Smooth muscle cell (in vitro differentiated cells): ENCODE measurements at regions not wholly inside any gene's neighbourhood (a gene's known extent, or its start where the extent isn't known, plus 50 kb on each side); places are given as distances from the start of the nearest gene placed in this dataset.

Experiments
- DNase-seq: peaks from one replicate; lab custom pipeline; 2025; ENCODE audit not compliant: unreplicated experiment; lab: John Stamatoyannopoulos, UW
- H2AFZ ChIP-seq: fragments of 200-600 bp; sonication (generic); 2 replicates; pipeline ENCODE4 v1.6.0; 2016; ENCODE audit warnings: antibody characterized with exemption, low read depth, mild to moderate bottlenecking
- H3F3A ChIP-seq: fragments of 200-600 bp; sonication (generic); 2 replicates; pipeline ENCODE4 v1.6.0; 2017; ENCODE audit warnings: antibody characterized with exemption, low read depth
- H3K27ac ChIP-seq: fragments of 200-600 bp; sonication (generic); 2 replicates; pipeline ENCODE4 v1.5.1; 2016; ENCODE audit warnings: low read depth, mild to moderate bottlenecking
- H3K27me3 ChIP-seq: fragments of 200-600 bp; sonication (generic); 2 replicates; pipeline ENCODE4 v1.6.1; 2016; ENCODE audit warnings: low read depth, mild to moderate bottlenecking
- H3K36me3 ChIP-seq: fragments of 200-600 bp; sonication (generic); 2 replicates; pipeline ENCODE4 v1.5.1; 2016; ENCODE audit warnings: low read depth
- H3K4me1 ChIP-seq: fragments of 200-600 bp; sonication (generic); 2 replicates; pipeline ENCODE4 v1.5.1; 2016; ENCODE audit warnings: low read depth
- H3K4me2 ChIP-seq: fragments of 200-600 bp; sonication (generic); 2 replicates; pipeline ENCODE4 v1.6.0; 2016; ENCODE audit warnings: mild to moderate bottlenecking
- H3K4me3 ChIP-seq: fragments of 200-600 bp; sonication (generic); 2 replicates; pipeline ENCODE4 v1.5.1; 2016; ENCODE audit warnings: mild to moderate bottlenecking
- H3K79me2 ChIP-seq: fragments of 200-600 bp; sonication (generic); 2 replicates; pipeline ENCODE4 v1.6.0; 2016; ENCODE audit warnings: low read depth, mild to moderate bottlenecking
- H3K9ac ChIP-seq: fragments of 200-600 bp; sonication (generic); 2 replicates; pipeline ENCODE4 v1.6.0; 2016; ENCODE audit warnings: low read depth
- H3K9me3 ChIP-seq: fragments of 200-600 bp; sonication (generic); replicated peaks from 2 replicates; pipeline ENCODE4 v1.5.1; 2016; ENCODE audit warnings: low read depth
- H4K20me1 ChIP-seq: fragments of 200-600 bp; sonication (generic); 2 replicates; pipeline ENCODE4 v1.6.0; 2016; ENCODE audit warnings: low read depth
- CTCF ChIP-seq: fragments of 200-600 bp; sonication (generic); IDR thresholded peaks from 2 replicates; pipeline ENCODE4 v1.5.1; 2017; ENCODE audit warnings: borderline replicate concordance, mild to moderate bottlenecking, antibody characterized with exemption; ENCODE audit not compliant: insufficient read depth, poor library complexity, severe bottlenecking
- WGBS: methylation state at CpG from one replicate; pipeline ENCODE4 v1.1.7; 2016; ENCODE audit warnings: low lambda C conversion rate; 5-methylcytosine and 5-hydroxymethylcytosine counted together

- H3K27me3 ChIP-seq = no peaks in the 10 kb centered on the region
- 53% methylated on average over 2 of the region's 2 CpGs for WGBS
- no peaks in the 10 kb centered on the region for H3K4me1 ChIP-seq
- H2AFZ ChIP-seq = no peak overlapping the region
- no peaks in the 10 kb centered on the region for H3F3A ChIP-seq
- no peak overlapping the region for H3K4me2 ChIP-seq
- H4K20me1 ChIP-seq = no peaks in the 10 kb centered on the region
- no peaks in the 10 kb centered on the region for H3K36me3 ChIP-seq
- no peaks in the 10 kb centered on the region for H3K9me3 ChIP-seq
- H3K79me2 ChIP-seq = no peaks in the 10 kb centered on the region
- H3K4me3 ChIP-seq = no peak overlapping the region
- no peak for DNase-seq
- H3K9ac ChIP-seq = no peak overlapping the region
- no peak for TF ChIP-seq CTCF
- no peak overlapping the region for H3K27ac ChIP-seq
Measured at GRCh38 chr14:82562881-82563280, 1029.2 kb upstream of the SEL1L start.

GRCh38 chr14:82565825-82566224 is 1032.2 kb upstream of the SEL1L start:
- Histone ChIP-seq H4K20me1 (no peaks in the 10 kb centered on the region), H3K4me2 (no peak overlapping the region), H3F3A (no peaks in the 10 kb centered on the region), H3K79me2 (no peaks in the 10 kb centered on the region), H3K4me3 (no peak overlapping the region), H2AFZ (no peak overlapping the region), H3K9me3 (no peaks in the 10 kb centered on the region), H3K4me1 (no peaks in the 10 kb centered on the region), H3K36me3 (peaks cover 4% of the 10 kb centered on the region), H3K27ac (no peak overlapping the region), H3K9ac (no peak overlapping the region), H3K27me3 (no peaks in the 10 kb centered on the region)
- 62% methylated on average over 1 of the region's 1 CpG for WGBS
- no peak for TF ChIP-seq CTCF
- no peak for DNase-seq

- no peak for TF ChIP-seq CTCF
- no peak overlapping the region for H2AFZ ChIP-seq
- H3K4me2 ChIP-seq = no peak overlapping the region
- no peaks in the 10 kb centered on the region for H3K36me3 ChIP-seq
- no peaks in the 10 kb centered on the region for H3K79me2 ChIP-seq
- H3K4me3 ChIP-seq = no peak overlapping the region
- WGBS = 83% methylated on average over 3 of the region's 3 CpGs
- no peaks in the 10 kb centered on the region for H3K4me1 ChIP-seq
- no peak overlapping the region for H3K27ac ChIP-seq
- H3K9me3 ChIP-seq = no peaks in the 10 kb centered on the region
- no peak for DNase-seq
- H3K9ac ChIP-seq = no peak overlapping the region
- no peaks in the 10 kb centered on the region for H3F3A ChIP-seq
- H4K20me1 ChIP-seq = no peaks in the 10 kb centered on the region
- H3K27me3 ChIP-seq = no peaks in the 10 kb centered on the region
Measured at GRCh38 chr14:82587226-82587625, 1053.6 kb upstream of the SEL1L start.

GRCh38 chr14:82595466-82595865 is 1061.8 kb upstream of the SEL1L start:
- Histone ChIP-seq H3K9ac (no peak overlapping the region), H3K4me1 (peaks cover 10% of the 10 kb centered on the region), H3F3A (no peaks in the 10 kb centered on the region), H2AFZ (peak overlapping the region; percentile 28), H3K4me2 (peak overlapping the region; percentile 83), H3K79me2 (no peaks in the 10 kb centered on the region), H4K20me1 (no peaks in the 10 kb centered on the region), H3K36me3 (no peaks in the 10 kb centered on the region), H3K27me3 (no peaks in the 10 kb centered on the region), H3K9me3 (no peaks in the 10 kb centered on the region), H3K4me3 (no peak overlapping the region), H3K27ac (peak overlapping the region; percentile 9)
- TF ChIP-seq CTCF = no peak
- DNase-seq = no peak
